SU-DHL-6 (cell line): ENCODE measurements at regions not wholly inside any gene's neighbourhood (a gene's known extent, or its start where the extent isn't known, plus 50 kb on each side); places are given as distances from the start of the nearest gene placed in this dataset.

Source experiments
- EZH2phosphoT487 ChIP-seq: fragments of 200-600 bp; sonication (generic), shearing (Covaris generic); conservative IDR thresholded peaks from 2 replicates; pipeline ENCODE4 v1.6.1; 2018; ENCODE audit warnings: mild to moderate bottlenecking, antibody characterized with exemption, low read length, moderate library complexity, mixed read lengths
- TF ChIP-seq, protein P1 (sequence below): fragments of 200-600 bp; sonication (generic); IDR thresholded peaks from one replicate; pipeline ENCODE4 v1.5.1; 2017; ENCODE audit warnings: antibody characterized with exemption, mild to moderate bottlenecking, low read length, moderate library complexity; ENCODE audit not compliant: insufficient read depth, poor library complexity, severe bottlenecking

DNA sequence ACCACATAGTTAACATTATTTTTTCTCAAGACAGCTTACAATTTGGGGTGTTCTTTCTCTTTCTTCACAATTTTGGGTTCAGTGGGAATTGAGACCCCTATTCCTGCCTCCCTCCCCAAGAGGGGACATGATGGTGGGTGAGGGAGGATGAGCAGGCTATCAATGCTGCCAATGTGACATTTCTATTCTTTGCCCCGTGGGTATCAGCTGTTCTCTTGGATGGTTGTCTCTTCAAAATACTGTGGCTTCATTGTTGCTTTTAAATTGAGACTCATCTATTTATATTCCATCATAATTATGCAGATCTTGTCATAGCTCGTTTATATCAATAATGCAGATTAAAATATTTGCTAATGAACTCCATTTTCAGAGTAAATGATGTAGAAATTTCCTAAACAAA lies 56.5 kb upstream of the ANO4 start:
- TF ChIP-seq, protein P1, sequence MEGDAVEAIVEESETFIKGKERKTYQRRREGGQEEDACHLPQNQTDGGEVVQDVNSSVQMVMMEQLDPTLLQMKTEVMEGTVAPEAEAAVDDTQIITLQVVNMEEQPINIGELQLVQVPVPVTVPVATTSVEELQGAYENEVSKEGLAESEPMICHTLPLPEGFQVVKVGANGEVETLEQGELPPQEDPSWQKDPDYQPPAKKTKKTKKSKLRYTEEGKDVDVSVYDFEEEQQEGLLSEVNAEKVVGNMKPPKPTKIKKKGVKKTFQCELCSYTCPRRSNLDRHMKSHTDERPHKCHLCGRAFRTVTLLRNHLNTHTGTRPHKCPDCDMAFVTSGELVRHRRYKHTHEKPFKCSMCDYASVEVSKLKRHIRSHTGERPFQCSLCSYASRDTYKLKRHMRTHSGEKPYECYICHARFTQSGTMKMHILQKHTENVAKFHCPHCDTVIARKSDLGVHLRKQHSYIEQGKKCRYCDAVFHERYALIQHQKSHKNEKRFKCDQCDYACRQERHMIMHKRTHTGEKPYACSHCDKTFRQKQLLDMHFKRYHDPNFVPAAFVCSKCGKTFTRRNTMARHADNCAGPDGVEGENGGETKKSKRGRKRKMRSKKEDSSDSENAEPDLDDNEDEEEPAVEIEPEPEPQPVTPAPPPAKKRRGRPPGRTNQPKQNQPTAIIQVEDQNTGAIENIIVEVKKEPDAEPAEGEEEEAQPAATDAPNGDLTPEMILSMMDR: no peak
- TF ChIP-seq EZH2phosphoT487: no peak
